HEK293T (cell line): ENCODE measurements at regions not wholly inside any gene's neighbourhood (a gene's known extent, or its start where the extent isn't known, plus 50 kb on each side); places are given as distances from the start of the nearest gene placed in this dataset.

ENCODE experiments used
- FOXM1 ChIP-seq: fragments of 450-650 bp; IDR thresholded peaks from 2 replicates; pipeline ENCODE4 v1.6.1; 2017; ENCODE audit warnings: mild to moderate bottlenecking, borderline replicate concordance
- HDGF ChIP-seq: fragments of 450-650 bp; IDR thresholded peaks from 2 replicates; pipeline ENCODE4 v1.6.1; 2017; ENCODE audit warnings: antibody characterized with exemption, borderline replicate concordance
- NFRKB ChIP-seq: fragments of 450-650 bp; IDR thresholded peaks from 2 replicates; pipeline ENCODE4 v1.6.1; 2016; ENCODE audit warnings: mild to moderate bottlenecking, moderate library complexity
- SUZ12 ChIP-seq: fragments of 450-650 bp; IDR thresholded peaks from 2 replicates; pipeline ENCODE4 v1.6.1; 2016; ENCODE audit warnings: mild to moderate bottlenecking
- TF ChIP-seq, protein P1 (sequence below): fragments of 450-650 bp; IDR thresholded peaks from 2 replicates; pipeline ENCODE4 v1.6.1; 2016

DNA sequence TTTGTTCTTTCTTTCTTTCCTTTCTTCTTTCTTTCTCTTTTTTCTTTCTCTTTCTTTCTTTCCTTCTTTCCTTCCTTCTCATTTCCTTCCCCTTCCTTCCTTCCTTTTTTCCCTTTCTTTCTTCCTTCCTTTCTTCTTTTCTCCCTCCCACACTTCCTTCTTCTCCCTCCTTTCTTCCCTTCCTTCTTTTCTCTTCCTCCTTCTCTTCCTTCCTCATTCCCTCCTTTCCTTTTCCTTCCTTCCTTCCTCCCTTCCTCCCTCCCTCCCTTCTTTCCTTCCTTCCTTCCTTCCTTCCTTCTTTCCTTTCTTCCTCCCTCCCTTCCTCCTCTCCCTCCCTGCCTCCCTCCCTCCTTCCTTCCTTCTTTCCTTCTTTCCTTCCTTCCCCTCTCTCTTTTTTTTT lies 755.7 kb upstream of the GRM7 start:
- TF ChIP-seq NFRKB, result no peak
- no peak for TF ChIP-seq SUZ12
- TF ChIP-seq, protein P1, sequence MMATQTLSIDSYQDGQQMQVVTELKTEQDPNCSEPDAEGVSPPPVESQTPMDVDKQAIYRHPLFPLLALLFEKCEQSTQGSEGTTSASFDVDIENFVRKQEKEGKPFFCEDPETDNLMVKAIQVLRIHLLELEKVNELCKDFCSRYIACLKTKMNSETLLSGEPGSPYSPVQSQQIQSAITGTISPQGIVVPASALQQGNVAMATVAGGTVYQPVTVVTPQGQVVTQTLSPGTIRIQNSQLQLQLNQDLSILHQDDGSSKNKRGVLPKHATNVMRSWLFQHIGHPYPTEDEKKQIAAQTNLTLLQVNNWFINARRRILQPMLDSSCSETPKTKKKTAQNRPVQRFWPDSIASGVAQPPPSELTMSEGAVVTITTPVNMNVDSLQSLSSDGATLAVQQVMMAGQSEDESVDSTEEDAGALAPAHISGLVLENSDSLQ, result no peak
- TF ChIP-seq FOXM1, result no peak
- no peak for TF ChIP-seq HDGF
